ENCODE measurements at regions not wholly inside any gene's neighbourhood (a gene's known extent, or its start where the extent isn't known, plus 50 kb on each side); places are given as distances from the start of the nearest gene placed in this dataset.

DNA sequence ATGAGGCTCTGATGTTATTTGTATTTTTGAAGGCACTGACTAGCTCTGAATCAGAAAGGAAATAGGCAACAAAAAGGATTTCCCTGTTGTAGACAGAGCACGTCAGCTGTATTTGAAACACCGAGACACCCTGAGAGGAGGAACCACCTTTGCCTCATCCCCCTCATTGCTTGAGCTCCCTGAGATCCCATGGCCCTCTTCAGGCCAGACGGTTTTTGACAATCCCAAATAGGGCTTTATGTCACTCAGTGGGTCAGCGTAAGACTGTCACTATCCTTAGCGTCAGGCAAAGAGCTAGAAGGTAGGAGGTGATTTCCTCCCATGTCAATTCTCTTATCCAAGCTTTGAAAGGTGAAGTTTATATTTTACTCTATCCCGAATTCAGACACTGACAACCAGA, 254.3 kb downstream of the ZNF621 start:
- TF ChIP-seq, protein P1, sequence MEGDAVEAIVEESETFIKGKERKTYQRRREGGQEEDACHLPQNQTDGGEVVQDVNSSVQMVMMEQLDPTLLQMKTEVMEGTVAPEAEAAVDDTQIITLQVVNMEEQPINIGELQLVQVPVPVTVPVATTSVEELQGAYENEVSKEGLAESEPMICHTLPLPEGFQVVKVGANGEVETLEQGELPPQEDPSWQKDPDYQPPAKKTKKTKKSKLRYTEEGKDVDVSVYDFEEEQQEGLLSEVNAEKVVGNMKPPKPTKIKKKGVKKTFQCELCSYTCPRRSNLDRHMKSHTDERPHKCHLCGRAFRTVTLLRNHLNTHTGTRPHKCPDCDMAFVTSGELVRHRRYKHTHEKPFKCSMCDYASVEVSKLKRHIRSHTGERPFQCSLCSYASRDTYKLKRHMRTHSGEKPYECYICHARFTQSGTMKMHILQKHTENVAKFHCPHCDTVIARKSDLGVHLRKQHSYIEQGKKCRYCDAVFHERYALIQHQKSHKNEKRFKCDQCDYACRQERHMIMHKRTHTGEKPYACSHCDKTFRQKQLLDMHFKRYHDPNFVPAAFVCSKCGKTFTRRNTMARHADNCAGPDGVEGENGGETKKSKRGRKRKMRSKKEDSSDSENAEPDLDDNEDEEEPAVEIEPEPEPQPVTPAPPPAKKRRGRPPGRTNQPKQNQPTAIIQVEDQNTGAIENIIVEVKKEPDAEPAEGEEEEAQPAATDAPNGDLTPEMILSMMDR (IDR thresholded peaks at IDR 0.05) = peak; percentile 9
- no peak for TF ChIP-seq EZH2phosphoT487 (IDR thresholded peaks at IDR 0.05)

Measured in neural progenitor cell (in vitro differentiated cells).